SKM-1 treated with dmso at 0.1 percent for 144 hours (cell line): ENCODE measurements at regions not wholly inside any gene's neighbourhood (a gene's known extent, or its start where the extent isn't known, plus 50 kb on each side); places are given as distances from the start of the nearest gene placed in this dataset.
"Not testable (repeated sequence)": the region's sequence is repeated elsewhere in the genome, so short reads cannot be mapped to it uniquely, and the experiment has no call there.

Source experiments
- DNase-seq: peaks from one replicate; lab custom pipeline; 2025; ENCODE audit not compliant: unreplicated experiment; lab: John Stamatoyannopoulos, UW

DNA sequence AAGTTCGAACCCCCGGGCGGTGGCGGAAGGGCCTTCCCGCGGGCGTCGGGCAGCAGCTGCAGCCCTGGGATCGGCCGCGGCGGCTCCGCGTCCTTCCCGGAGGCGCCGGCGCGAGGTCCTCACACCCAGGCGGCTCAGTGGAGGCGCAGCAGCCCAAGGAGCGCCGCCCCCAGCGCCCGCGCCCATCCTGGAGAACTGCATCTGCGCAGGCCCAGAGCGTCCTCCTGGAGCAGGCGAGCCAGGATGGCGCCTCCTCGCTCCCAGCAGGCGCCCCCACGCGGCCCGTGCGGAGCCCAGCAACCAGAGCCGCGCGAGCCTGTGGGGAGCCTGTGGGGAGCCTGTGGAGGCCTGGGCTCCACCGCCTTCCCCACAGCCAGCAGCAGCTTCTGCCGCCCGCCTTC lies 872.5 kb downstream of the TMEM121 start:
- DNase-seq = not testable (repeated sequence)

GRCh38 chr14:106401316-106401715 lies 874.9 kb downstream of the TMEM121 start:
- DNase-seq = not testable (repeated sequence)

DNA sequence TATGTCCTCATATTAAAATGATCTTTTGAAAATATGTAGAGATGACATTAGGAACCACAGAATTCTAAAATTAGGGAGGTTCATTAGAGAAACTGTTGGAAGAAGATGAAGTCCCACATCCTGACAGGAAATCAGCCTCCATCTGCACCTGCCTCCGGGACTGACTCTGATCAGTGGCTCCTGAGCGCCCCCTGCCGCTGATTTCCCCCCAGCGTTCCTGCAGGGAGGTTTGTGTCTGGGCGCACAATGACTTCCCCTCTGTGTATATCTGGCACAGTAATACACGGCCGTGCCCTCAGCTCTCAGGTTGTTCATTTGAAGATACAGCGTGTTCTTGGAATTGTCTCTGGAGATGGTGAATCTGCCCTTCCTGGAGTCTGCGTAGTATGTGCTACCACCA lies 883.8 kb downstream of the TMEM121 start:
- not testable (repeated sequence) for DNase-seq

GRCh38 chr14:106414464-106414863 lies 888.1 kb downstream of the TMEM121 start:
- DNase-seq = no peak

DNA sequence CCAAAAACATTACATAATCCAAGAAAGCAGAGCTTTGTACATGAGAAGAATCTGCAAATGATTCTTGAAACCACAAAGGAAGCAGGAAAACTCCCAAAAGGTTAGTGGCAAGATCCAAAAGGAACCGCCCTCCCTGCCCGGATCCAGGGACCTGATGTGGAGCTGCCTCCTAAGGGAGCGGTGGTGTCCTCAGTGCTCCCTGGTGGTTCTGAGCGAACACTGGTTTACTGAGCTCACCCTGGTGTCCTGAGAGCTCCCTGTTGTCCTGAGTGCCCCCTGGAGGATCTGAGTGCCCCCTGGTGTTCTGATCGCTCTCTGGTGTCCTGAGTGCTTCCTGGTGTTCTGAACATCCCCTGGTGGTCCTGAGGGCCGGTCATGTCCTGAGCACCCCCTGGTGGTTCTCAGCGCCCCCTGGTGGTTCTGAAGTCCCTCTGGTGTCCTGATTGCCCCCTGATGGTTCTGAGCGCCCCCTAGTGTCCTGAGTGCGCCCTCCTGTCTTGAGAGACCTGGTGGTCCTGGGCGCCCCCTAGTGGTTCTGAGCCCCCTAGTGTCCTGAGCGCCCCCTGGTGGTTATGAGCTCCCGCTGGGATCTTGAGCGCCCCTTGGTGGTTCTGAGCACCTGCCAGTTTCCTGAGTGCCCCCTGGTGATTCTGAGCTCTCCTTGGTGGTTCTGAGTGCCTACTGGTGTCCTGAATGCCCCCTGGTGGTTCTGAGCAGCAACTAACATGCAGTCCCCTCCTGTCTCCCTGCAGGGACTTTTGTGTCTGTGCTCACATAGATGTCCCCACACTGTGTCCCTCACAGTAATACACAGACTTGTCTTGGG lies 891.1 kb downstream of the TMEM121 start:
- no peak for DNase-seq

- DNase-seq = no peak
Measured at GRCh38 chr14:106419376-106419965, 893.1 kb downstream of the TMEM121 start.

DNA sequence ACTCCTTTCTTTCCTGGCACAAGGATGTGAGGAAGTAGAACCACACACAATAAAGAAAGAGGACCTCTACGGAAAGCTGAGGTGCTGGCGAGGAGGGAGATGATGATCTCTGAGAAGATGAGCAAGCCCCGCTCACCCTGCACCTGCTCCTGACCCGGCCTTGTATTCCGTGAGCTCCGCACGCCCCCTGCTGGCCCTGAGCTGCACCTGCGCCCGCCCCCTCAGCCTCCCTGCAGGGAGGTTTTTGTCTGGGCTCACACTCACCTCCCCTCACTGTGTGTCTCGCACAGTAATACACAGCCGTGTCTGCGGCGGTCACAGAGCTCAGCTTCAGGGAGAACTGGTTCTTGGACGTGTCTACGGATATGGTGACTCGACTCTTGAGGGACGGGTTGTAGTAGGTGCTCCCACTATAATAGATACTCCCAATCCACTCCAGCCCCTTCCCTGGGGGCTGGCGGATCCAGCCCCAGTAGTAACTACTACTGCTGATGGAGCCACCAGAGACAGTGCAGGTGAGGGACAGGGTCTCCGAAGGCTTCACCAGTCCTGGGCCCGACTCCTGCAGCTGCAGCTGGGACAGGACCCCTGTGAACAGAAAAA lies 895.1 kb downstream of the TMEM121 start:
- DNase-seq = not testable (repeated sequence)

DNA sequence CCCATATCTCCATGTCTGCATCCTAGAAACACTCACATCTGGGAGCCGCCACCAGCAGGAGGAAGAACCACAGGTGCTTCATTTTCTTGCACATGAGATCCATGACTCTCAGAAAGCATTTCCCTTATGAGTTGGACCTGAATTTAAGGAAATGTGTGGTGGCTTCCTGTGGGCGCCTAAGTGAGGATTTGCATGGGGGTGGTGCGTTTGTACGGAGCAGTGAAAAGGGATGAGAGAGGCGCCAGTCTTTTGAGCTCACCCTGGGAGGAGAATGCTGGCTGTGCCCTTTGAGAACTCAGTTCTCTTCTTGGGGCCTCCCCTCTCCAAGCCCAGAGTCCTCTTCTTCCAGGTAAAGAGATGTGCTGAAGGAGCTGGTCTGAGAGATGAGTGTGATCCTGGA lies 895.7 kb downstream of the TMEM121 start:
- DNase-seq = no peak

DNA sequence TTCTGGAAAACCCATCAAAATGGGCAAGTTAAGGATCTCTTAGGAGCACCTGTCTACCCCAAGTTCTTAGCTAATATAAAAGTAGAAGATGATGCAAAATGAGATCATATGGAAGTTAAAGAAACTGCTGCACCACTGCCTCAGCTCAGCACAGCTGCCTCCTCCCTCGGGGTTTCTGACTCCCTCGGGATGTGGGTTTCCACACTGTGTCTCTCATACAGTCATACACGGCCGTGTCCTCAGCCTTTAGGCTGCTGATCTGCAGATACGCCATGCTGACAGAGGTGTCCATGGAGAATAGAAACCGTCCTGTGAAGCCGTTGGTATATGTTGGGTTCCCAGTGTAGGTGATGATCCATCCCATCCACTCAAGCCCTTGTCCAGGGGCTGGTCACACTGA lies 898.8 kb downstream of the TMEM121 start:
- DNase-seq = not testable (repeated sequence)

DNA sequence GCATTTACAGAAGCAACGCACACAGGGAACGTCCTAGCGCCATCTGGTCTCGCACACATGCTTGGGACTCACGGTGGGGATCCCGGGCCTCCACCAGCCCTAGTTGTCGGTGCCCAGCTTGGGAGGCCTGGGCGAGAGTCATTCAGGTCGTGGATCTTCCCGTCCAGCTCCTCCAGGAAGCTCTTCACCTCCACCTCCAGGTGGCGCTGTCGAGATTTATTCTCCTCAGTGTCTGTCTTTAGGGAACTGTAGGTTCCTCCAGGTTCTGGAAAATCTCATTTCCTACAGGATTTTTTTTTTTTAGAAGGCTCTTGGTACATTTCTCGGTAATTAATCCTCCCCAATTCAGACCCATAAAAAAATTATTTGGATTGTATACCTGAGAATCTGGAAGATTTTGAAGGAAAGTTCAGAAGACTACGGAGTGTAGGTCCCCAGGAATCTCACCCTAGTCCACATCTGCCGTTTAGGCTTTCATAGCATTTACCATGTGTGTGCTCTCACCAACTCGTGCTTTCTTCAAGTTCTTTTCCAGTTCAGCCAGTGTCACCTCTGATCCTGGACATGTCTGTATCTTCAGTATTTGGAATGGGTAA lies 910.0 kb downstream of the TMEM121 start:
- DNase-seq = no peak

DNA sequence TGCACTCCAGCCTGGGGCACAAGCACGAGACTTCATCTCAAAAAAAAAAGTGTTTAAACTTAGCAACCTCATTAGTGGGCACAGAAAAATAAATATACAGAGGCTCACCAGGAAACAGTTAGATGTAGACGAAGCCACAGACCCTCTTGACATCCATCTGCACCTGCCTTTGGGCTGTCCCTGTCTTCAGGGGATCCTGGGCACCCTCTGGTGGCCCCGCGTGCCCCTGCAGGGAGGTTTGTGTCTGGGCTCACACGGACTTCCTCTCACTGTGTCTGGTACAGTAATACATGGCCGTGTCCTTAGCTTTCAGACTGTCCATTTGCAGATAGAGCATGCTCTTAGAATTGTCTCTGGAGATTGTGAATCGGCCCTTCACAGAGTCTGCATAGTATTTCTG lies 916.5 kb downstream of the TMEM121 start:
- DNase-seq = no peak

- DNase-seq = no peak
Measured at GRCh38 chr14:106455026-106455425, 928.6 kb downstream of the TMEM121 start.

DNA sequence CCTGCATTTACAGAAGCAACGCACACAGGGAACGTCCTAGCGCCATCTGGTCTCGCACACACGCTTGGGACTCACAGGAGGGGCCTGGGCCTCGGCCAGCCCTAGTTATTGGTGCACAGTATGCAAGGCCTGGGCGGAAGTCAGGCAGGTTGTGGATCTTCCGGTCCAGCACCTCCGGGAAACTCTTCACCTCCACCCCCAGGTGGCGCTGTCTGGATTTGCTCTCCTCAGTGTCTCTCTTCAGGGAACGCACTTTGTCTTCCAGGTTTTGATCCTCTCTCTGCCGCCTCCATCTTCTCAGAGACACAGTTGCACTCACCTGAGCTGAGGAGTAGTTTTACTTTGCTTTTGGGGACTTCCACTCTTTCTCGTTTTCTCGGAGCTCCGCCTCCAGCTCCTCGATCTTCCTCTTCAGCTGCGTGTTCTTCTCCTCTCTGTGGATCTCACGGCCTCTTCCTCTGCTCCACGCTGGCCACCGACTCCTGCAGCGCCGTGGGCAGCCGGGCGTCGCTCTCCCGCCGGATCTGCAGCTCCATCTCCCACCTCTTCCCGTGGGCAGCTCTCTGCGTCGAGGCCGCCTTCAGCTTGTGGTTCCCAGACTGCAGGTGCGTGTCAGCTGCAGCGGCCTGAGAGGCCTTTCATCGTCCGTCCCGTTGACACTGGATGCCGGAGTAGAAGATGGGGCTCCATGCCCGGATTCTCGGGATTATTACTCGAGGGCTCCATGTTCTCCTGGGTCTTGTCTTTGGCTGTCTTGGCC lies 933.8 kb downstream of the TMEM121 start:
- DNase-seq = no peak

DNA sequence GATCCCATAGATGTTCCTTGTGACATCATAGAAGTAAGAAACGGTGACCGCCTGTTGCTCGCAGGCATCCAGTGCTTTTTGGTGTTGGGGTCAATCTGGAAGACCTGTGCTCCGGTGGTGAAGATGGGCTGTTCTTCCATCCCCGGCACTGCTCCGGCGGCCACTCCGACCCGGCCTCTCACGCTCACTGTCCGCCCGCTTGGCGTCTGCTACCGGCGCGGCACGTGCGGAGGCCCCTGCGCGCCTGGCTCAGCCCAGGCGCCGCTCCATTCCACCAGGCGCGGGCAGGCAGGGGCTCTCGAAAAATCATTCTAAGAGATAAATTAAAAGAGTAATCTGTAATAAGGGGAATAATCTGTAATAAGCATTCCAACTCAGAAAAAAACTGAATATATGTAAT lies 934.5 kb downstream of the TMEM121 start:
- no peak for DNase-seq

DNA sequence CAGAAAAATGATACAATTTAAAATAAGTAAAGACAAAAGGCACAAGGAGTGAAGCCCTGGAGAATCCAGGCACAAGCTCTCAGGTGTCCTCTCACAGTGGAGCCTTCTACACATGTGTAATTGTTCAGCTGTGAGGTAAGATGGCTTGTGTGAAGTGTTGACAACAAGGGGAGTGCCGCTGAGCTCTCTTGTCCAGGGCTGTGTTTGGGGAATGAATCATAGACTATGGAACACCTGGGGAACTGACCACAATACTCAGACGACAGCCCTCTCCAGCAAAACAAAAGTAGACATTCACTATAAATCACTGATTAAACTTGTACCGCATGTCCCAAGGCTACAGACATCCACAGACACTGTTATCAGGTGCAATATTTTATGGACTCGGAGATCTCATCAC lies 940.1 kb downstream of the TMEM121 start:
- DNase-seq = not testable (repeated sequence)

DNA sequence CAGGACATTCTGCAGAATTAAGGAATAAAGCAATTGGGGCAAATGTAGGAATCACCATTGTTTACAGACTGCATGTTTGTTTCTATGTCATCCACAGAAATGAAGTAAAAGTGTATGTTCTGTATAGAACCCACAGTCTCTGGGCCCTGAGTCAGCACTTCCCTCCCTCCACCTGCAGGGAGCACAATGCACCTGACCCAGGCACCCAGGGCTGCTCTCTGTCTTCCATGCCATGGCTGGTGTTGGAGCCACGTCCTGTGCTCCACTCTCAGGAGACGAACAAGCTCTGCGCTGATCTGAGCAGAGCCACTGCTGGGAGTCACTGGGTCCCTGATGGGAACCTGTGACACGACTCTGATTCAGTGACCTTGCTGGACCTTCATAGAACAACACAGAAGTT lies 942.5 kb downstream of the TMEM121 start:
- not testable (repeated sequence) for DNase-seq

DNA sequence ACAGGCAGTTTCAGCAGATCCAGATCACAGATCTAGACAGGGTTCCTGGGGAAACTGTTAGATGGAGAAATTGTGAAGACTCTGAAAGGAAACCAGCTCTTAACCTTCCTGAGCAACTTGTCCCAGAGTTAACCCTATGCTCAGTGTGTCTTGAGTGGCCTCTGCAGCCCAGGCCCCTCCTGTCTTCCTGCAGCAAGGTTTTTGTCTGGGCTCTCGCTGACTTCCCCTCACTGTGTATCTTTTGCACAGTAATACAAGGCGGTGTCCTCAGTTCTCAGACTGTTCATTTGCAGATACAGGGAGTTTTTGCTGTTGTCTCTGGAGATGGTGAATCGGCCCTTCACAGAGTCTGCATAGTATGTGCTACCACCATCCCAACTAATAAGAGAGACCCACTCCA lies 943.6 kb downstream of the TMEM121 start:
- not testable (repeated sequence) for DNase-seq

DNA sequence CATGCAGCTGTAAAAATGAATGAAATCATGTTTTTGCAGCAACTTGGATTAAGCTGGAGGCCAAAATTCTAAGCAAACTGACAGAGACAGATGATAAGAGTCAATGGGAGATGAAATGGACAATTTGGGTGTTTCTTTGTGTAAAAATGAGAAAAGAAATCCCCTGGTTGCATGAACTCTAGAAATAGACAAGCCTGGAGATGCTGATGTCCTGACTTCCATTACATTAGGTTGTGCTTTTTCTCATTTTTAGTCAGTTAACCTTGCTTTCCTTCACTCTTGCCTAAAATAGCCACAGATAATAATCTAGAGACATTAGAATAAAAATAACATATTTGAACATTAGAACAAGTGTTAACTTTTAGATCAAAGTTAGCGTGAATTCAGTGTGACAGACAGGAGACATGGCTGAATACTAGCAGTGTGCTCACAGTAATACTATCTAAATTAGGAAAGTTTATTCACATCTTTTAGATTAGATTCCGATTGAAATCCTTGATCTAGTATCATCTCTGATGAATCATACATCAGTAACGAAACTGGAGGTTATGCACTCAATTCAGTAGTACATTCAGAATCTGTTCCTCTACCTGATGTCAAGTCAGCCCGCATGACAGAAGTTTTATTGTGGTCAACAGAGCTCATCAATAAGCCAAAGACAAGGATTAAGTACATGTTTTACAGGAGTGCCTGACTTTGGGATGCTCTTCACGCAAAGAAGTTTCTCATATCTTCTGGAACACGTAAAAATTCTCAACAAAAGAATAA lies 948.1 kb downstream of the TMEM121 start:
- not testable (repeated sequence) for DNase-seq

DNA sequence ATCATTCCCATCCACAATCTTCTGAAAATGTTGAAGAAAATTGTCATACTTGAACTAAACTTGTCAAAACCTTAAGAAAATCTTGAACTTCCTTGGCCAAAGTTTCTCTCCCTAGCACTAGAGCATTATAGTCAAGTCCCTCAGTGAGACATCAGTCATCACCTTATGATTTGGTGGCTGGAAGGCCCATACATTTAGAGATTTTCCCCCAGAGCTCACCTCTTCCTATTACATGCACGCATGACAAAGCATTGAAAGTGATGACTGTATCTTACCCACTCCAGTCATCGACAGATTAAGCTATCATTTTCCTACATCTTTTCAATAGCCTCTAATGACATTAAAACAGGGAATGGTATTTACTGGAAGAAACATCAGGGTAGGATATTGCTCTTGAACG lies 948.8 kb downstream of the TMEM121 start:
- not testable (repeated sequence) for DNase-seq

DNA sequence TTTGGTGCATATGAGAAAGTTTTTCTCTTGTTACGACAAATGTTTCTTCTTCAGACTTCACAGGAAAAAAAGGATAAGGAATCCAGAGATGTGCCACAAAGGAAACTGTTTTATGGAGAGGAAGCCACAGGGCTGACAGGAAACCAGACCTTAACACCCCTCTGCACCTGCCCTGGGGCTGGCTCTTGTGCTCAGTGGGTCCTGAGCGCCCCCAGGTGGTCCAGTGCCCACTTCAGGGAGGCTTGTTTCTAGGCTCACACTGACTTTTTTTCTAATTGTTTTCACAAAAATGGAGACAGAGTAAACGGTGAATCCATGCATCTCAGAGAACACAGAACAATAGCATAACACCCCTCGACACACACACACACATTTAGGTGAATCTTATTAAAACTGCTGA lies 951.2 kb downstream of the TMEM121 start:
- not testable (repeated sequence) for DNase-seq
